HUES64 (cell line): ENCODE measurements at regions not wholly inside any gene's neighbourhood (a gene's known extent, or its start where the extent isn't known, plus 50 kb on each side); places are given as distances from the start of the nearest gene placed in this dataset.

ENCODE experiments used
- H3K27ac ChIP-seq: 2 replicates; pipeline ENCODE4 v1.7.0; 2013; ENCODE audit warnings: low read depth, low read length, inconsistent platforms
- H3K27me3 ChIP-seq: 2 replicates; pipeline ENCODE4 v1.6.1; 2013; ENCODE audit warnings: mild to moderate bottlenecking, low read length; ENCODE audit not compliant: insufficient read depth
- H3K36me3 ChIP-seq: 2 replicates; pipeline ENCODE4 v1.6.1; 2013; ENCODE audit warnings: mild to moderate bottlenecking, low read length; ENCODE audit not compliant: insufficient read depth
- H3K4me1 ChIP-seq: 2 replicates; pipeline ENCODE4 v1.6.1; 2013; ENCODE audit warnings: mild to moderate bottlenecking, low read length, moderate library complexity; ENCODE audit not compliant: insufficient read depth
- H3K4me3 ChIP-seq: 2 replicates; pipeline ENCODE4 v1.5.1; 2013; ENCODE audit warnings: mild to moderate bottlenecking, low read length, moderate library complexity
- H3K9ac ChIP-seq: 2 replicates; pipeline ENCODE4 v1.6.1; 2013; ENCODE audit warnings: mild to moderate bottlenecking, low read depth, low read length
- H3K9me3 ChIP-seq: 2 replicates; pipeline ENCODE4 v1.6.1; 2013; ENCODE audit warnings: low read depth, low read length; ENCODE audit not compliant: insufficient read depth
- WGBS: fragments of 150-250, 120-280 bp; methylation state at CpG from one replicate; pipeline ENCODE4 v1.1.7; 2013; ENCODE audit warnings: missing lambda C conversion rate; 5-methylcytosine and 5-hydroxymethylcytosine counted together

- Histone ChIP-seq H3K27ac (no peak overlapping the region), H3K36me3 (no peaks in the 10 kb centered on the region), H3K4me1 (peaks cover 56% of the 10 kb centered on the region), H3K9me3 (no peaks in the 10 kb centered on the region), H3K9ac (no peak overlapping the region), H3K27me3 (peaks cover 20% of the 10 kb centered on the region), H3K4me3 (no peak overlapping the region)
- WGBS, result 80% methylated on average over 4 of the region's 4 CpGs
Observed at GRCh38 chr3:23748398-23749110, 57.2 kb upstream of the UBE2E1 start.

GRCh38 chr3:23749609-23750008, 56.1 kb upstream of the UBE2E1 start:
- H3K27ac ChIP-seq, result no peak overlapping the region
- no peaks in the 10 kb centered on the region for H3K36me3 ChIP-seq
- no peak overlapping the region for H3K4me3 ChIP-seq
- H3K9me3 ChIP-seq, result no peaks in the 10 kb centered on the region
- H3K9ac ChIP-seq, result no peak overlapping the region
- peaks cover 9% of the 10 kb centered on the region for H3K27me3 ChIP-seq
- 71% methylated on average over 4 of the region's 4 CpGs for WGBS
- peaks cover 47% of the 10 kb centered on the region for H3K4me1 ChIP-seq

DNA sequence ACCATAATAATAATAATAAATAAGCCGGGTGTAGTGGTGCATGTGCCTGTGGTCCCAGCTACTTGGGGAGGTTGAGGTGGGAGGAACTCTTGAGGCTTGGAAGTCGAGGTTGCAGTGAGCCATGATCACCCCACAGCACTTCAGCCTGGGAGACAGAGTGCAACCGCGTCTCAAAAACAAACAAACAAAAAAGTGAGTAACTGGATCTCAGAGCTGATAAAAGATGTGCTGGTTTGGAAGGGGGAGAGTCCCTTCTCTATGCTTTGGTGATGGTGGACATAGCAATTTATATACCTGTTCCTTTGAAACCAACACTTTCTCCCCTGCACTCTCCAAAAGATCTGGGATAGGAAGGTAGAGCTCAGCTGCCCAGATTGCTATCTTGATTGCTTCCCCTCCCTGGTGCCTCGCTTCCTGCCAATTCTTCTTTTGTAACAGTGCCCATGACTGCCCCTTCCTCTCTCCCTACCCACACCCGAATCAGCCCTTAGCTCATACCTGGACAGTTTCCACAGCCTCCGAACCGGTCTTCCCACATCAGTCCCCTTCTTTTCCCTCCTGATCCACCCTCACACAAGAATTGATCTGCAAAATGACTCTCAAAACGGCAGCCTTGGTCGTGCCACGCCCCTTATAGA, 55.1 kb upstream of the UBE2E1 start:
- H3K27me3 ChIP-seq, result peaks cover under 1% of the 10 kb centered on the region; the same call in 1 of the 2 replicates
- H3K27ac ChIP-seq, result peak overlapping the region; percentile 20
- peak overlapping the region; percentile 31 for H3K4me3 ChIP-seq
- peaks cover 44% of the 10 kb centered on the region for H3K4me1 ChIP-seq
- no peaks in the 10 kb centered on the region for H3K36me3 ChIP-seq
- WGBS, result 56% methylated on average over 11 of the region's 11 CpGs
- H3K9ac ChIP-seq, result peak overlapping the region; percentile 22
- no peaks in the 10 kb centered on the region for H3K9me3 ChIP-seq

DNA sequence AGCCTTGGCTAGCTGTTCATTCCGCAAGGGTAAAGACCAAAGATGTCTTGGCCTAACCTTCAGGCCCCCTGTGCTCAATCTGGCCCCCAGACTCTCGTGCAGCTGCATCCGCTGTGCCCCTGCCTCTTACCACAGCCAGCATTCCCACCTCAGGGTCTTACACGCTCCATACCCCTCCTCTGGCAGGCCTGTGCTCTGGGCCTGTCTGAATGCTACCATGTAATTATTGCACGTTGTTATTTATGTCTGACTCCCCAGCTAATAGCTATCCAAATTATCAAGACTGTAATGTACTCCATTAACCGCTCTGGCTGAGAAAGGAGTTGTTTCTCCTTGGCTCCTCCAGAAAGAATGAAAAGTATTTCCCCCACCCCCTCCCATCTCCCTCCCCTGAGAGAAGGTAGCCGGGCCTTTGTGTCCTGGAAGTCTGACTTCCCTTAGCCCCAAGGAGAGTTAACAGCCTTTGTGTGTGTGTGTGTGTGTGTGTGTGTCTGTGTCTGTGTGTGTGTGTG, 54.5 kb upstream of the UBE2E1 start:
- H3K4me3 ChIP-seq, result peak overlapping the region; percentile 31
- WGBS, result 27% methylated on average over 7 of the region's 7 CpGs
- no peaks in the 10 kb centered on the region for H3K36me3 ChIP-seq
- peaks cover 38% of the 10 kb centered on the region for H3K4me1 ChIP-seq
- peak overlapping the region; percentile 20 for H3K27ac ChIP-seq
- H3K9me3 ChIP-seq, result no peaks in the 10 kb centered on the region
- peak overlapping the region; percentile 22 for H3K9ac ChIP-seq
- H3K27me3 ChIP-seq, result no peaks in the 10 kb centered on the region

DNA sequence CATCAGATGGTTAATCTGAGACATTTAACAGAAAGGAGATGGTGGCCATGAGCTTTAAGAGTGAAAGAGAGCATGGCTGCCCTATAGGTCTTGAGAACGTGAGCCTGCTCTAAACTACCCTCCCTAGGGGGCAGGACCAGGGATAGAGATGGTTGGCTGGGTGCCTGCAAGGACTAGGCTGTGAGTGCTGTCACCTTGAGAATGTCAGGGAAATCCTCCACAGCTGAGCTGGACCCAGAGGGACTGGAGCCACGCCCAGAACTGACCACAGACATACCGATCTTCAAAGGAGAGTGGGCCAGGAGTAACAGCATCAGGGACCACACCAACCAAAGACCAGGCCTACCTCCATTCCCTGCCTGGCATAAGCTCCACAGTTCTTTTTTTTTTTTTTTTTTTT, 53.6 kb upstream of the UBE2E1 start:
- H3K27me3 ChIP-seq, result no peaks in the 10 kb centered on the region
- no peaks in the 10 kb centered on the region for H3K36me3 ChIP-seq
- peaks cover 32% of the 10 kb centered on the region for H3K4me1 ChIP-seq
- 65% methylated on average over 3 of the region's 3 CpGs for WGBS
- H3K4me3 ChIP-seq, result no peak overlapping the region
- H3K27ac ChIP-seq, result no peak overlapping the region
- no peaks in the 10 kb centered on the region for H3K9me3 ChIP-seq
- H3K9ac ChIP-seq, result no peak overlapping the region

- H3K36me3 ChIP-seq, result no peaks in the 10 kb centered on the region
- WGBS, result 85% methylated on average over 4 of the region's 4 CpGs
Observed at GRCh38 chr3:23754215-23754614, 51.5 kb upstream of the UBE2E1 start.

More at GRCh38 chr3:23754215-23754614, 51.5 kb upstream of the UBE2E1 start:
- no peak overlapping the region for H3K27ac ChIP-seq
- H3K9me3 ChIP-seq, result no peaks in the 10 kb centered on the region
- no peak overlapping the region for H3K9ac ChIP-seq
- H3K27me3 ChIP-seq, result no peaks in the 10 kb centered on the region
- H3K4me3 ChIP-seq, result no peak overlapping the region
- H3K4me1 ChIP-seq, result peaks cover 19% of the 10 kb centered on the region
